Activated CD4-positive, alpha-beta T cell treated with anti-CD3 and anti-CD28 coated beads, Interleukin-2, Interleukin-4, amounts not matched to agents 100 ng/mL and 50 ng/mL, durations not matched to agents 16 hours and 8 hours (primary cell): ENCODE measurements at regions not wholly inside any gene's neighbourhood (a gene's known extent, or its start where the extent isn't known, plus 50 kb on each side); places are given as distances from the start of the nearest gene placed in this dataset.
"Not testable (repeated sequence)": the region's sequence is repeated elsewhere in the genome, so short reads cannot be mapped to it uniquely, and the experiment has no call there.

Experiments used
- DNase-seq: peaks from one replicate; pipeline ENCODE4 v3.0.0-alpha.2; 2020; ENCODE audit warnings: low spot score

DNA sequence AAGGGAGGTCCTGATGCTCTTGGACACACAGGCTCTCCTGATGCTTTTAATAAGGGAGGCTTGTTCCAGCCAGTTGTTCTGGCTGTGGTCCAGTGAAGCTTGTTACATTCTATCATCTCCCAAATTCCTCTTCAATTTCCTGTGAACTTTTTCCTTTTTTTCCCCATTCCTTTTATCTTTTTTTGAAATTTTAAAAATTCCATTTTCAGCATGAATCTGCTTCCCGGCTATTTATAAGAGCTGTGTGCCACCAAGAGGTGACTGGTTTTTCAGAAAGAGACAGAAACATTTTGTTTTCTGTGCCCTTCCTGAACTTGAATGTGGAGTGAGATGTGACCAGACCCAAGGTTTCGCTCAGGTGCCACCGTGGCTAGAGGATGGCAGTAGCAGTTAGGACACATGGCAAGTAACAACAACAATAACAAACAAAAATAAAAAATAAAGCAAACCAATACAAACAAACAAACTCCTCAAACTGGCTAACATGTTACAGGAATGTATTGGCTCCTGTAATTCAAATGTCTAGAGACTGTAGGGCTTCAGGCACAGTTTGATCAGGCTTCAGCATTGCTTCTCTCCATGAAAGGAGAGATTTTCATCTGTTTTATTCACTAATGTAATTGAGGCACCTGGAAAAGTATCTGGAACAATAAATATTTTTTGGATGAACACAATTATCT, 121.1 kb downstream of the BOD1 start:
- DNase-seq = no peak

DNA sequence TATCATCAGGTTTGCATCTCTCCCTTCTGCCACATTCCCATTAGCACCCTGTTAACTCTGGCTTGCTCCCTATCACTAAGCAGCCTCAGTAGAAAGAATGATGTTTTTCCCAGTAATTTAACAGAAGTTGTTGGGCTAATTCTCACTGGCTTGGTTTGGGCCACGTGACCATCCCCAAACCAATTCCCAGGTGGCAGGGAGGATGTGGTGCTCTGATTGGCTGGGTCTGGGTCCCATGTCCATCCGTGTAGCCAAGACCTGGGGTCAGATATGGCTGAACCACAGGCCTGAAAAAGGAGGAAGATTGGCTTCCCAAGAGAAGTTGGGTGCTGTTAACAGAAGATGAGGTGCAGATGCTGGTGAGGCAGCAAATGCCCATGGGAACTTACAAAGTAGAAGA, 122.0 kb downstream of the BOD1 start:
- DNase-seq = no peak

DNA sequence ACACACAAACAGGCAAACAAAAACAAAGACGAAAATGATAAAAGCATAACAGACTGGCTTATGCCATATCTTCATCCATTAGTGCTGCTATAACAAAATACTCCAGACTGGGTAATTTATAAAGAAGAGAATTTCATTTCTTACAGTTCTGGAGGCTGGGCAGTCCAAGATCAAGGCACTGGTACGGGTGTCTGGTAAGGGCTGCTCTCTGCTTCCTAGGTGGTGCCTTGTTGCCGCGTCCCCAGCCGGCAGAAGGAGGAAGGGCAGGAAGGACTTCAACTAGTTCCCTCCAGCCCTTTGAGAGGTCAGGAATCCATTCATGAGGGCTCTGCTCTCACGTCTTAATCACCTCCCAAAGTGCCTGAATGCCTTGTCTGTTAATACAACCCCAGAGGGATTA, 122.6 kb downstream of the BOD1 start:
- DNase-seq = no peak

DNA sequence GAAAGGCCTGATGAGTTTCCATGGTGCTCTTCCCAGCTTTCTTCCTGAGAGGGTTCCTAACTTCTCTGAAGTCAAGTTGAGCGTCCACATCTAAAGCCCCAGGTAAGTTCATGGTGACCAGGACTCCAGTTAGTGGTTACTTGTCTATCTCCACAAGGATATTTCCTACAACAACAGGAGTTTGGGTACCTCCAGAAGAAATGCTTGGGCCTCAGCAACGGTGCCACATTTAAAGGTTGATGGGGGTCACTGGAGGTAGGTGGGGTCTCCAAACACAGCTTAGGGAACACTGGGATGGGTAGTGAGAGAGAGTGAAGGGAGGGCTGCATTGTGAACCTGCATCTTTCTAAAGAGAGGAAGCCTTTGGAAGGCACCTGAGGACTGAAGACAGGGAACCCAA, 123.4 kb downstream of the BOD1 start:
- DNase-seq = no peak

DNA sequence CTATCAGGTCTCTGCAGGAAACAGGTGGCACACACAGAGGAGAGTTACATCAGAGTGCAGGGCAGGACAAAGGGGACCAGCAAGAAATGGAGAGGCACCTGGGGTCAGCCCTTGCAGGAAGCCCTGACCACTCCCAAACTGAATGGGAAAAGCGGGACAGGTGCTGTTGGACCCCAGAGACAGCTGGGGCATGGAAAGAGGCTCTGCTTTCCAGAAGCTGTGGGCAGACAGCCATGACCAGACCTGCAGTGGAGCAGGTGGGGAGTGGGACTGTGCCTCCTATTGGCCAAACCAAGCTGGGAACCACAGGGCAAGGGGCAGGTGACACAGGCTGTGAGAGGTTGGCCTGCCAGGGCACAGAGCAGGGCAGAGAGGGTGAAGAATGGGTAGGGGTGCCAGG, 125.8 kb downstream of the BOD1 start:
- no peak for DNase-seq

DNA sequence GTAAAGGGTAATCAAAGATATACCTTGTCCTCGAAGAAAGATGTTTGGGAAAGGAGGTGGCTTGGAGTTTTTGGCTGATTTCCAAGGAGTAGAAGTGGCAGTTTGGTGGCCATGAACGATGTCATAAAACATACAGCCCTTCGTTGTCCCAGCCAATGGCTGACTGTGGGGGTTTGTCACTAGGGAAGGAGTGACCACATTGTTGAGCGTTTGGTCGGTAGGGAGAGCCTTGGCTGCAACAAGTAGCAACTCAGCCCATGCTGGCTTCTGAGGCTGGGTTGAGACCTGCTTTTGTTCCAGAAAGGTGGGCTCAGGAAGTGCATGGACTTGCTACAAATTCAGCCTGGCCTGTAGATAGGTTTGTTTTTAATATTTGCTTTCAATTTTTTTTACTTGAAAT, 128.3 kb downstream of the BOD1 start:
- no peak for DNase-seq

DNA sequence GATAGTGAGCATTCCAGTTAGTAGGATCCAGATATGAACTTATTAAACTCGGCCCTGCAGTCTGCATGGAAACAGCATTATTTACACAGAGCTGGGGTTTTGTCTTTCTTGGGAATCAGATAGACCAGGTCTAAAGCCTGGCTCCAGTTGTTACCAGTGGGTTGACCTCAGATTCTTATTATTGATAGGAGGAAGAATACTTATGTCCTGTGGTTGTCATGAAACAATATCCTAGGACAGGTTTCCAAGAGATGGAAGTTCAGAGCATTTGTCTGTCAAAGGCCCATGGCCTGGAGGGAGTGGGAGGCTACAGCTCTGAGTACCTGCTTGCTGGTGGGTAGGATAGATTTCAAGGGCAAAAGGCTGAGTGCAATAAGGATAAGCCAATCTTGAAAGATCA, 129.2 kb downstream of the BOD1 start:
- DNase-seq = no peak

DNA sequence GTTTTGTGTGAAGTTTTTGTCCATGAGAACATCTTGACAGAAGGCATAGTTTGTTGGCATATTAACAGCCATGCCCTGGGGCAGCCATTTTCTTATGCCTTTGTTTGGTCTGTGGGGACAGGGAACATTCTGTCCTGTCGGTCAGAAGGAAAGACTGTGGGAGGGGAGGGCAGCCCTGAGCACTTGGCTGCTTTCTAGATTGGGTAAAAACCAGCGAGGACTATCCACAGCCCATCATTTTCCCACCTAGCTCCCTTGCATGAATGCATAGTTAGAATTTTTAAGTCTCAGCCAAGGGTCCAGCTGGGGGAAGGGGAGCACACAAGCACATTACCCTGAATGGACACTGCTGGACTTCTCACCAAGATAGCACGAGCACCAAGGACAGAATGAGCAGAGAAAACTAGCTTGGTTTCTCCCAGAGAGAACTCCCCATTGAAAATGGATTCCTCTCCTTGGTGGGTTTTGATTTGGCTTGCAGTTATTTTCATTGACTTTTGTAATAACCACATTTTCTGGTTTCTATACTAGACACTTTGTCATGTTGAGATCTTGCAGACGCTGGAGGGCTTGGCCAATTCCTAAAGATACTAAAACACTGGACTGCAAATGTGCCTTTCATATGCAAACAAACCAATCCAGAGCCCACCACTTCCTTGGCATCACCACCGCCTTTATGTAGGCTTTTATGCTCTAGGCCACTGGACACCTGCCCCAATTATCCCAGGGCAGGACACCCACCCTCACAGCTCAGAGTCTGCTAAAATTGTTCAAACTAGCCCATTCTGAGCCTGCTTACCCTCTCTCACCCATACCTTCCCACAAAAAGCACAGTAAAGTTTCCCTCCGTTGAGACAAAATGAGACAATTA, 129.9 kb downstream of the BOD1 start:
- no peak for DNase-seq

DNA sequence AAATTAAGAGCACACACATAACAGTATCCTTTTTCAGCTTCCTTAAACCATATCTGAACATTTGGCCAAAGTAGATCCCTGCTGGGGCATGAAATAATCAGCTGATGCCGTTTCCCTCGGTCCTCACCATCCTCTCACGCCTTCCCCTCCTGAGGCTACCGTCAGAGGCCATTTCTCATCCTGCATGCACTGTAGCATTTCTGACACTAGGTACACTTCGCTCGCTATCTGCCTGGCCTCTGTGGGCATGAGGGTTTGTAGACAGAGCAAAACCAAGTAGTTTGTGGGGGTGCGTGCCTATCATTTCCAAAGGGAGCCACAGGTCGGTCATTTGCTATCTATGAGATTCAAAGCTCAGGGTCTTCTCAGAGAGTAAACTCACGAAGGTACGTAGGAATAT, 131.9 kb downstream of the BOD1 start:
- DNase-seq = no peak

DNA sequence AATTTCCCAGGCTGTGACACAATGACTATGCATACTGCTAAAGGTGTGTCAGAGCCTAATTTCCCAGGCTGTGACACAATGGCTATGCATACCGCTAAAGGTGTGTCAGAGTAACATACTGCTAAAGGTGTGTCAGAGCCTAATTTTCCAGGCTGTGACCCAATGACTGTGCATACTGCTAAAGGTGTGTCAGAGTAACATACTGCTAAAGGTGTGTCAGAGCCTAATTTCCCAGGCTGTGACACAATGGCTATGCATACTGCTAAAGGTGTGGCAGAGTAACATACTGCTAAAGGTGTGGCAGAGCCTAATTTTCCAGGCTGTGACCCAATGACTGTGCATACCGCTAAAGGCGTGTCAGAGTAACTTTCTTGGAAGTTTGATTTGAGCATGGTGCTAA, 132.9 kb downstream of the BOD1 start:
- DNase-seq = not testable (repeated sequence)

DNA sequence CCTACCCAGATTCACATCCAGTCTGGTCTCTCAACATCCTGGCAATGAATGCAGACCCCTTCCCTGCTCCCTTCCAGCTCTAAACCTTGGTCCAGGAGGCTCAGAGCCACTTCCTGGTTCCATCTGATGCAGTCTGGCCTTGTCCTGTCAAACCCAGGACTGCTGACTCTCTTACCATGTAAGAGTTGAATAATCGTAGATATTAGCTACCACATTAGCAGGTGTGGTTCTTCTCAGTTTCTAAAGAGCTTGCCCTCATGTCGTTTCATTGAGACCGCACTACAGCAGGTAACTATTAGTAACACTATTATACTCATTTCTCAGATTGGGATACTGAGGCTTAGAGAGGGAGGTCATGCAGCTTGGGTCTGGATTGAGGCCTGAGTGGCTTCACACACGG, 133.3 kb downstream of the BOD1 start:
- DNase-seq = no peak

DNA sequence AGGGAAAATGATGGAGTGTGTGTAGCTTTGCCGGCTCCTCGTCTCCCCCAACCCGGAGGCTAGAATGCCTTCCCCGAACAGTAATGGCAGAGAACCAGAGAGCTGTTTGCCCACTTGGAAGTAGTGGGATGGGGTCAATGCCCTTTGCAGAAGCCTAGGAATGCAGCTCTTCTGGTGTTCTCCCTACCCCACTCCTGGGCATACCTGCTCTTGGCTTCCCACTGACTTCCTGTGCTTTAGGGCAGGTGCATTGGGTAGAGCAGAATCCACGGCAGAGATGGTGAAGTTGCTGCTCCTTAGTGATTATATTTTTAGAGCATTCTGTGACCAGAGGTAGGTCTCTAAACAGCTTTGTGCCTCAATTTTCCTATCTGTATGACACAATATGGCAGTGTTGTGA, 134.6 kb downstream of the BOD1 start:
- DNase-seq = no peak

DNA sequence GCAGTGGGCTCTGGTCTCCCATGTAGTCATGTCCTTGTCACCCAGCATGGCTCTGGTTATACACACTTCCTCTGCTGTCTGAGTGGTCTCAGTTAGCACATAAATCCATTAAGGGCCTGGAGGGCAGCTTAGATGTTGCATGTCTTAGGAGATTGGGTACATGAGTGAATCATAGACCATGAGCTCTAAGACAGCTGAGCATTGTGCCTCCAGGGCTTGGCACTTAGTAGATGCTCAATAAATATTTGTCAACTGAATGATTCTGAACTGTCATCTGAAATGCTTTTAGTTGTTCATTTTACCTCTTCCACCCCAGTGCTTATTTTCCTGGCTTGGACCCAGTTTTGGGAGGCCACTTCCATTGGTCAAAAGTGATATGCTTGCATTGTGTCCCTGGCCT, 135.6 kb downstream of the BOD1 start:
- DNase-seq = no peak

DNA sequence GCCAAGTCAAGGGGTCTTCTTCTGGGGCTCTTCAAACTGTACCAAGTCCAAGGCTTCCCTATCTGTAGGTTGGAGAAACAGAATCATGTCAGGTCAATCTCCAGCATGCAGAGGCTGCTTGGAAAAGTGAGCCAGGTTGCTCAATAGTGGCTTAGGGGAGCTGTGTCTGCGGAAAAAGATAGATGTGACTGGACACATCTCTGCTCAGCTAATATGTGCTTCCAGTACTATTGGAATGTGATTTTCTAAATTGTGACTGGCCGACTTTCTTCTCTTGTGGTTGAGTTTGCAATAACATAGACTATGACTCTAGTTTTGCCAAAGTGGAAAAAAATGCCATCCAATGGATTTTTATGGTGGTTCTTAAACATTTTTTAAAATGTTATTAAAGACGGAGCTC, 136.7 kb downstream of the BOD1 start:
- no peak for DNase-seq

DNA sequence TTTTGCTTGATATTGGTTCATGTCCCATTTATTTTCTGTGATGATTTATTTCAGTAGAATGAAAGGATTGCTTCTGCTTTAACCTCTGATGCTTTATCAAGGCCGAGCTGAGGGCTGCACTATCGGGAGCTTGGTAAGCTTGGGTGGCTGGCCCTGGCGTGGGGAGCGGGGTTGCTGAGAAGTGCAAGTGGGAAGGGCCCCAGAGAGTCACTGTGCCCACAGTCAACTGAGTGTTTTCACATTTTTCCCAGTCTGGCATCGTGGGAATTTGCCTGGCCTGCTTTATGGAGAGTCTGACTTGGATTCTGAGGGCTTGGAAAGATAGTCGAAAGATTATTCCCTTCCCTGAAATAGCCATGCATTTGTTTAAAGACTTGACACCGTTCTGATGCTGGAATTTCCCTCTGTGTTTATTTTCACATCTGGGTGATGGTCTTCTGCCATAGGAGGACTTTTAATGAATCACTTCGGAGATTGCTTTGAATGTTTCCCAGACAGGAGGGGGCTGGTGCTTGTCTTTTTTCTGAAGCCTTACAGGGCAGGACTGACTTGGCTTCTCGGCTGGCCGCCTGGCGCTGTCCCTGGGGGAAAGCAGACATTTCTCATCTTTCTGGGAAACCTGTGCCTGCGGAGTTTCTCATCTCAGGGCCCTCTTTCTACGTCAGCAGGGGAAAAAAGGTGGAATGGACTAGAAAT, 139.0 kb downstream of the BOD1 start:
- no peak for DNase-seq

DNA sequence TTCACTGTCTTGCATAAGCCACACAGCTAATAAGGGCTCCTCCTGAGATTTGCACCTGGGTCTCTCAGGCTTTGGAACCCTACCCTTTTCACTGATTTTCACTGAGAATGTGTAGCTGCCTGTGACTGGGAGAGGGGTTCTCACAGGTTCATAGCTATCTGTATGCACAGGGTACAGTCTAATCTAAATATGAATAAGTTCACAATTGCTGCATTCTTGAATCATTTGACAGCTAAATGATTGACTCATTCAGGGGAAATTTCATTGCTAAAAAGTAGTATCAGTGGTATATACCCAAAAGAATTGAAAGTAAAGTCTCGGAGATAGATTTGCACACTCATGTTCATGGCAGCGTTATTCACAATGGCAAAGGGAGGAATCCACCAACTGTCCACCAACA, 140.7 kb downstream of the BOD1 start:
- no peak for DNase-seq

DNA sequence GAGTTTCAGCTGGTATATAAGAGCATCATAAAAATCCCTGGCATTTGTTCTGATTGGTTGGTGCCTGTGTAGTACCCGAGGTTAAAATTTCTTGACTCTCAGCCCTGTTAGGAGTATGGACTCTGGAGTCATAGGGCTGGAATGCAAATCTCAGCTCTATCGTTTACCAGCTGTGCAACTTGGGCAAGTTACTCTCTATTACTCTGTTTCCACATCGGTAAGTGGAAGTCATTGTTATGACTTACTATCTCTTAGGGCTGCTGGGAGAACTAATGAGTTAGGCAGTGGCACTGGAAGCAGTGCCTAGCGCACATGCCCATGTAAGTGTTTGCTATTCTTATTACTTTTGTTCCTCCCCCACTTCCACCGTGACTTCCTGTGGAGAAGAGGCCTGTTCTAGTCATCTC, 141.6 kb downstream of the BOD1 start:
- no peak for DNase-seq

DNA sequence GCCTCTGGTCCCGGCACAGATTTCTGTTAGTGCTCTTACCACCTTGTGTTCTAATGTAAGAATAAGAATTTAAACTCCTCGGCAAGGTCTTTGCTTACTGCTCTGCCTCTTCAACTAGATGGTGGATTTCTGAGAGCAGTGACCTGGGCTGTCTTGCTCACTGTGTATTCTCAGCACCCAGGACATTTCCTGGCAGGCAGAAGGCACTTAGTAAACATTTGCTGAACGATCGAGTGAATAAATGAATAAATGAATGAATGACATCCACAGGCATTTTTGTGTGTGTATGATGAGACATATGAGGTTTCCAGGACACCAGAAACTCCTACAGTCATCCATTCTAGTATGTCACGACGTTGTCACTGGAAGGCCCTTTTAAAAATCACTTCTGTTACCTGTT, 143.2 kb downstream of the BOD1 start:
- no peak for DNase-seq

DNA sequence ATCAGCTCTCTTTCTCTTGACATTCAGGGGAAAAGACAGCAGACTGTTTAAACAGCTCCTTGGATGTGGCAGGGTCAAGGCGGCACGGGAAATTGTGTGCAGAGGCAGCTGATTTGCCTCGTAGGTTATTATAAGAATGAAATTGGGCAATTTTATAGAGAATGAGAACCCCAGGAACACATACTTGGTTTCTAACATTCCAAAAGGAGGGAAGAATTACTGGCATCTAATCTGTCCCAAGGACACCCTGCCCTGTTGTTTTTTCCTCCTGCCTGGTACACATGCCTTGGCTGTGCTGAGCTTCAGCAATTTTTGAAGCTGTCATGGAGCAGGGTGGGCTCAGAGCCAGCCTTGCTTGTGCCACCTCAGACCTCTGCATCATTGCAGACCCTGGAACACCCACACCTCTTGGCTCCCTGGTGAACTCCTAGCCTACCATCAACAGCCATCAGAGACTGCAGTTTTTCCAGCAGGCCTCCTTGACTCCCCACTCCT, 143.6 kb downstream of the BOD1 start:
- DNase-seq = no peak

DNA sequence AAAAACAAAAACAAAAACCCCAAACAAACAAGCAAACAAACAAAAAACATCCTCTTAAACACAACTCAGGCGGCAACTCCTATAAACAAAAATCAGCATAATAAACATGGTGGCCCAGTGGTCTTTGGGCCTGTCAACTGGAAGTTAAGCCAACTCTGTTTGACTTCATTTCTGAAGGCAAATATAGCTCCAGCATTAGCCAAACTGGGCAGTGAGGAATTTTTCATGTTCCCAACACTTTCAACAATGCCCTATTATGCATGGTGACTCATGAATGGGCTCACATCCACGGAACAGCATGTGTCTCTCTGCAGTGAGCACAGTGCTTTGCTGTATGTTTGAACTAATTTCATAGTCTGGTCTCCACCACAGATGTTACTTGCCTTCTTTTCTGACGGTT, 143.9 kb upstream of the STC2 start:
- no peak for DNase-seq

DNA sequence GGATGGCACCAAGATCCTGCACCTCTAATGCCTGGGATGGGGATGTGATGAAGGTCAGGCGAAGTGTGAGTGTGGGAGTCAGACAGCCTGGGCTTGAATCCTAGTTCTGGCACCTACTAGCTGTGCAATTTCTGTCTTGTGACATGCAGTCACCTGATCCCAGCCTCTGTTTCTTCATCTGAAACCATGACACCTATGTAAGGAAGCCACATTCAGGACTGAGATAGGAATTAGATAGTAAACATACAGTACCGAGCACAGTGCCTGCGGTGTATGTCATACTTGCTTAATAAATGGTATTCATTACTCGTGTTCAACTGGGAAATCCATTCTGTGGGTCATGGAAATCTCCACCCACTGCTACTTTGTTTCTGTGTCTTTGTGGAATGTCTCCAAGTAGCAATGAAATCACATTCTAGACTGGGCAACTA, 140.6 kb upstream of the STC2 start:
- DNase-seq = no peak

DNA sequence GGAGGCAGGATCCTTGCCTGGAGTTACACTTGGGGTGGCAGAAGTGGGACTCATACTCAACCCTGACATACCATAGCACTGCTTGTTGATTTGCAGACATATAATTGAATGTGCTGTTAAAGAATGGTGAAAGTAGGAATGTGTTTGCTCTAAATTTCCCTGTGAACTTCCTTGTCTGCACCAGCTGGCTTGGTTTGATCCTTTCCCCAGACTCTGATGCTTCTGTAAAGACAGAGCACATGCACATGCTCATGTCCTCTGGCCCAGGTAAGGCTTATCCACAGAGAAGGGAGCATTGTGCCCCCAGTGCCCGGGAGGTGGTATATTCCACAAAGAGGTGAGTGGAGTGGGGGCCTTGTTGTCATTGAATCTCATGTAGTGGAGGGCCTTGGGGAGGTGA, 138.0 kb upstream of the STC2 start:
- no peak for DNase-seq

DNA sequence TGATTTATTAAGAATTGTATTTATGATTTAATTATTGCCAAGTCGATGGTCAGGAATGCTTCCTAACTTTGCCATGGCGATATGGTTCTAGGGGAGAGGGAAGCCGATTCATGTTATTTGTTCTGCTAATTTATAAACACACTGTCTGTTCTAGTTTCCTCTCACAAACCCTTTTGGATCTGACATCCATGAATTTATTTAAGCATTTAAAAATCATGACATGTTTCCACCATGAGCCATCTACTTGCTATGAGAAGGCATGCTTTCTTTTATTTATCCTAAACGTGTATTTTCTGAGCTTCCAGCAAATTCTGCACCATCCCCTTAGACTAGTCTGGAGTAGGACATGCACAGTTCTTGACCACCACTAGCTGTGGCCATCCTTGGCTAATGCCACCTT, 136.6 kb upstream of the STC2 start:
- DNase-seq = no peak
